ENCODE measurements at regions not wholly inside any gene's neighbourhood (a gene's known extent, or its start where the extent isn't known, plus 50 kb on each side); places are given as distances from the start of the nearest gene placed in this dataset.

GRCh38 chr6:16822975-16823717, 61.9 kb upstream of the ATXN1 start:
- TF ChIP-seq, protein P1, sequence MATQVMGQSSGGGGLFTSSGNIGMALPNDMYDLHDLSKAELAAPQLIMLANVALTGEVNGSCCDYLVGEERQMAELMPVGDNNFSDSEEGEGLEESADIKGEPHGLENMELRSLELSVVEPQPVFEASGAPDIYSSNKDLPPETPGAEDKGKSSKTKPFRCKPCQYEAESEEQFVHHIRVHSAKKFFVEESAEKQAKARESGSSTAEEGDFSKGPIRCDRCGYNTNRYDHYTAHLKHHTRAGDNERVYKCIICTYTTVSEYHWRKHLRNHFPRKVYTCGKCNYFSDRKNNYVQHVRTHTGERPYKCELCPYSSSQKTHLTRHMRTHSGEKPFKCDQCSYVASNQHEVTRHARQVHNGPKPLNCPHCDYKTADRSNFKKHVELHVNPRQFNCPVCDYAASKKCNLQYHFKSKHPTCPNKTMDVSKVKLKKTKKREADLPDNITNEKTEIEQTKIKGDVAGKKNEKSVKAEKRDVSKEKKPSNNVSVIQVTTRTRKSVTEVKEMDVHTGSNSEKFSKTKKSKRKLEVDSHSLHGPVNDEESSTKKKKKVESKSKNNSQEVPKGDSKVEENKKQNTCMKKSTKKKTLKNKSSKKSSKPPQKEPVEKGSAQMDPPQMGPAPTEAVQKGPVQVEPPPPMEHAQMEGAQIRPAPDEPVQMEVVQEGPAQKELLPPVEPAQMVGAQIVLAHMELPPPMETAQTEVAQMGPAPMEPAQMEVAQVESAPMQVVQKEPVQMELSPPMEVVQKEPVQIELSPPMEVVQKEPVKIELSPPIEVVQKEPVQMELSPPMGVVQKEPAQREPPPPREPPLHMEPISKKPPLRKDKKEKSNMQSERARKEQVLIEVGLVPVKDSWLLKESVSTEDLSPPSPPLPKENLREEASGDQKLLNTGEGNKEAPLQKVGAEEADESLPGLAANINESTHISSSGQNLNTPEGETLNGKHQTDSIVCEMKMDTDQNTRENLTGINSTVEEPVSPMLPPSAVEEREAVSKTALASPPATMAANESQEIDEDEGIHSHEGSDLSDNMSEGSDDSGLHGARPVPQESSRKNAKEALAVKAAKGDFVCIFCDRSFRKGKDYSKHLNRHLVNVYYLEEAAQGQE (IDR thresholded peaks at IDR 0.05; ENCODE audit: borderline replicate concordance): no peak
- TF ChIP-seq CTCF (IDR thresholded peaks at IDR 0.05; ENCODE audit: poor library complexity, severe bottlenecking): no peak
- TF ChIP-seq POLR2AphosphoS5 (IDR thresholded peaks at IDR 0.05): no peak
- TF ChIP-seq EZH2 (IDR thresholded peaks at IDR 0.05; ENCODE audit: borderline replicate concordance, insufficient read depth, low read length, poor library complexity, severe bottlenecking): no peak
- no peak for TF ChIP-seq TAF1 (IDR thresholded peaks at IDR 0.05; ENCODE audit: low read depth)
- TF ChIP-seq MXI1 (conservative IDR thresholded peaks at IDR 0.05; ENCODE audit: poor library complexity, severe bottlenecking): no peak
- no peak for TF ChIP-seq RAD21 (conservative IDR thresholded peaks at IDR 0.05)
- no peak for TF ChIP-seq SMC3 (conservative IDR thresholded peaks at IDR 0.05; ENCODE audit: poor library complexity)
- TF ChIP-seq EP300 (conservative IDR thresholded peaks at IDR 0.05; ENCODE audit: poor library complexity, severe bottlenecking): no peak
